Lower leg skin (tissue), 3 donors: ENCODE measurements at regions not wholly inside any gene's neighbourhood (a gene's known extent, or its start where the extent isn't known, plus 50 kb on each side); places are given as distances from the start of the nearest gene placed in this dataset.

Experiments used
- POLR2A ChIP-seq, 2 donors: fragments of 450-650 bp; IDR thresholded peaks; one replicate each; pipeline ENCODE4 v1.6.1; 2016 to 2017; ENCODE audit warnings: antibody characterized with exemption in 2 of 2, mild to moderate bottlenecking in 1 of 2, moderate library complexity in 1 of 2
- TF ChIP-seq, protein P1 (sequence below), 3 donors: fragments of 450-650 bp; IDR thresholded peaks; one replicate each; pipeline ENCODE4 v1.5.1; 2016; ENCODE audit warnings: antibody characterized with exemption in 3 of 3, mild to moderate bottlenecking in 3 of 3, moderate library complexity in 2 of 3

DNA sequence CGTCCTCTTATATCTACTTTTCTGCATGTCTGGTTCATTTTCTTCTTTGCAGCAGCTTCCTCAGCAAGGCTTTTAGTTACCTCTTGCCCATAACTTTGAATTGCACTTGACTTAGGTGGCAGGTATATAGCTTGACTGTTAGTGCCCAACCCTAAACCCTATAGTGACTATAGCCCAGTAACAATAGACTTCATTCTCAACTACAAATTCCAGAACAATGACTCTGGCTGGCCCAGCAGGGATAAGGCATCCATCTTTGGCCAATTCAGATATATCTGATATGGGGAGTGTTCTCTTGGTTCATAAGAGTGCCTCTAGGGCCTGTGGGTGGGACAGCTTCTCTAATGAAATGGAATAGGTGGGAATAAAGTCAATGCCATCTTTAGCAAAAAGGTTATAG is 246.2 kb downstream of the DMRT2 start:
- no peak for TF ChIP-seq POLR2A (IDR thresholded peaks at IDR 0.05)
- TF ChIP-seq, protein P1, sequence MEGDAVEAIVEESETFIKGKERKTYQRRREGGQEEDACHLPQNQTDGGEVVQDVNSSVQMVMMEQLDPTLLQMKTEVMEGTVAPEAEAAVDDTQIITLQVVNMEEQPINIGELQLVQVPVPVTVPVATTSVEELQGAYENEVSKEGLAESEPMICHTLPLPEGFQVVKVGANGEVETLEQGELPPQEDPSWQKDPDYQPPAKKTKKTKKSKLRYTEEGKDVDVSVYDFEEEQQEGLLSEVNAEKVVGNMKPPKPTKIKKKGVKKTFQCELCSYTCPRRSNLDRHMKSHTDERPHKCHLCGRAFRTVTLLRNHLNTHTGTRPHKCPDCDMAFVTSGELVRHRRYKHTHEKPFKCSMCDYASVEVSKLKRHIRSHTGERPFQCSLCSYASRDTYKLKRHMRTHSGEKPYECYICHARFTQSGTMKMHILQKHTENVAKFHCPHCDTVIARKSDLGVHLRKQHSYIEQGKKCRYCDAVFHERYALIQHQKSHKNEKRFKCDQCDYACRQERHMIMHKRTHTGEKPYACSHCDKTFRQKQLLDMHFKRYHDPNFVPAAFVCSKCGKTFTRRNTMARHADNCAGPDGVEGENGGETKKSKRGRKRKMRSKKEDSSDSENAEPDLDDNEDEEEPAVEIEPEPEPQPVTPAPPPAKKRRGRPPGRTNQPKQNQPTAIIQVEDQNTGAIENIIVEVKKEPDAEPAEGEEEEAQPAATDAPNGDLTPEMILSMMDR (IDR thresholded peaks at IDR 0.05), result no peak
